Fibroblast of upper back skin (primary cell): ENCODE measurements at regions not wholly inside any gene's neighbourhood (a gene's known extent, or its start where the extent isn't known, plus 50 kb on each side); places are given as distances from the start of the nearest gene placed in this dataset.
A peak's percentile ranks its signal among the peaks of the same experiment; 100 is the strongest.

Experiments
- DNase-seq: peaks from one replicate; pipeline ENCODE4 v3.0.0-alpha.2; 2013

DNA sequence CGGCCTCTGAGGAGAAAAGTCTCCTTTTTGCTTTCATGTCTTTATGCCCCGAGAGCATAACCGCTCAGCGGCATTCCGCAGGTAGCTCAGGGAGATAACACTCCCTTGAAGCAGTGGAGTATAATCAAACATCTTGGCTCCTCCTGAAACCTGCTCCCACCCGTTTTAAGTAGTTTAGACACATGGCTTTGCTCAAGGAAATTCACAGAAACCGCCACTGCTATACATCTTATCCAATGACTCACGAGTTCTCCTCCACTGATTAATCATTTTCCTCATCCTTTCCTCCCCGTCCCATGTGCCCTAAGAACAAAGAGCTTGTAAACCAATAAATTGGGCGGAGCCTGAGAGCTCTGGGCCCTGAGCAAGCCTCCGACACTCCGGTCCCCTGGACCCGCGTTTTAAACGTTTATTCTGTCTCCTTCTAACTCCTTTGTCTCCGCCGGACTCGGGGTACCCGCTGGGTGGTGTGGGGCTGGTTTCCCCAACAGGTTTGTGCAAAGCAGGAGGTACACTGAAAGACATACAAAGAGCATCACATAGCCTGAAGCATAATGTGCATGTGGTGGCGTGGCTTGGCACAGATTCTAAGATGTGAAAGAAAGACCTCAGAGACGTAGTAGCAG is 401.2 kb downstream of the TLL1 start:
- DNase-seq: peak; percentile 77

DNA sequence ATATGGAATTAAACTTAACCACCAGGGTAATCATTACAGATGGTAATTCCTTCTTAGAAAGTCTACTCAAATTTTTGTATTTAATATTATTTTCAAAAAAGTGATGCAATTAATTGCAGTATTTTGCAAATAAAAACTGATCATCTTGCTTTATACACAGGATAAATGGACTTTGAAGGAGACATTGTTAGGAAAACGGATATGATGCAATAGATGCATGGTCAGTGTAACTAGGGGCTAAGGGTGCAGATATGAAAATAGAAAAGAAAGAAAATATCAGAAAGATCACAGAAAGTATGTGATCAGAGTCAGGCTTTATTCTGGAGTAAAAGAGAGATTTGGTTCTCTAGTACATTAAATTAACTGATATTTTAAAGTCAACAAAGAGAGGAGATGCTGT is 401.7 kb downstream of the TLL1 start:
- DNase-seq: no peak

DNA sequence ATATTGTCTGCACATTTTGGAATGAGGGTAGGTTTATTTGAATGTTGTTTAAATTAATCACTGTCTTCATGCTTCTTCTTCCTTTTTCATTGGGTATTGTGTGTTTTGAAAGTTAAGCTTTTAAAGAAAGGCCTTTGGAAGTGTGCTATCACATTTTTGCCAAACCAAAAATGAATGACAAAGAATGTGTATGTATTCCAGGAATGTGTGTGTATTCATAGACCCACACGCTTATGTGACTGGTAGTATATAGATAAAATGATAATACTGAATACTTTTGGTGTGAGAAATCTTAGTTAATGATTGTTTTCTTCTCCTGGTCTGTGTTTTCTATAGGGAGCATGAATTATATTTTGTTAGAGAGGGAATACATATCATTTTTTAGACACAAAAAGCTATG is 404.4 kb downstream of the TLL1 start:
- peak; percentile 91 for DNase-seq

DNA sequence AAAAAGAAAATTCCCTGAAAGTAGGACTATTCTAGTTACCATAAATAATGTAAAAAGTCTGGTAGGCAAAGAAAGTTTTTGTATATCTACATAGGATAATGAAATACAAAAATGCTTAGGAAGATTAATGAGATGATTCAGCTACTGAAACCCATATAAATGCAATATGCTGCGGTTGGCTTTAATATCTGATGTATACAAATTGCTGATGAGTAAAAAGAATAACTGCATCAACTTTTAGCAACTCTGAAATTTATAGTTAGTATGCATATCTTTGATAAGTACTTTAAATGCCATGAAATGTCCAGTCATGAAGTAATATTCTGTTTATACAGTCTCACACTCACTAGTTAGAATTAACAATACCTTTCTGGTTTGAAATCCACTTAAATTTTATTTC is 404.8 kb downstream of the TLL1 start:
- DNase-seq: peak; percentile 88

DNA sequence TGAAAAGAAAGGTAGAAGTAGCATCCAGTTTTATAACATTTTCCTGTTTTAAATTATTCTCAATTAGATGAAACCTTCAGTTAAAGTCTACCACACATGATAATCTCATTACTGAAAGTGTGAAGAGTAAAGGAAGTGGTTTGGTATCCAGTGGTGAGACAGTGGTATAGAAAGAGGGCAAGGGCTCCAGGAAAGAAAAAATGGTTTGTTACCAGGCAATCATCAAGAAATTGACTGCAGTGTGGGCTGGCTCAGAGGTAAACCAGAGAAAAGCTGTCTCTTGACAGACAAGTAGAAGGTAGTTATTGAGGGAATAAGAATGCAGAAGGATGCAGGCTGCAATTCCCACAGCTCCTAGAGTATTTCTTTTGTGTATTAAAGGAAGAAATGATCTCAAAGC is 406.2 kb downstream of the TLL1 start:
- DNase-seq: no peak

DNA sequence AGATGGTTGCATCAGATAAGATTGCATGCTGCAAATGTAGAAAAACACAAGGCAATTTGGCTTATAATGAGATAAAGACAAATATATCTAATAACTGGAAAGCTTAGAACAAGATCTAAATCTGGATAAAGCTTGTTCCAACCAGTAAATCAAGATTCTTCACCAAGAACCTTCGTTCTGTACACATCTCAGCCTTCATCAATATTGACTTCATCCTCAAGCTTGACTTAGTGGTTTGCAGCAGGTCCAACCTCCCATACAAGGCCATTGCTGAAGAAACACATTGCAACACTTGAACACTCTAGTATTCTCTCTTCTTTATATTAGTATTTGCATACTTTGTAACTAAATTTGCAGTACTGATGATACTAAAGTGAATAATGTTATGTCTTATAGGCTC is 407.6 kb downstream of the TLL1 start:
- no peak for DNase-seq

DNA sequence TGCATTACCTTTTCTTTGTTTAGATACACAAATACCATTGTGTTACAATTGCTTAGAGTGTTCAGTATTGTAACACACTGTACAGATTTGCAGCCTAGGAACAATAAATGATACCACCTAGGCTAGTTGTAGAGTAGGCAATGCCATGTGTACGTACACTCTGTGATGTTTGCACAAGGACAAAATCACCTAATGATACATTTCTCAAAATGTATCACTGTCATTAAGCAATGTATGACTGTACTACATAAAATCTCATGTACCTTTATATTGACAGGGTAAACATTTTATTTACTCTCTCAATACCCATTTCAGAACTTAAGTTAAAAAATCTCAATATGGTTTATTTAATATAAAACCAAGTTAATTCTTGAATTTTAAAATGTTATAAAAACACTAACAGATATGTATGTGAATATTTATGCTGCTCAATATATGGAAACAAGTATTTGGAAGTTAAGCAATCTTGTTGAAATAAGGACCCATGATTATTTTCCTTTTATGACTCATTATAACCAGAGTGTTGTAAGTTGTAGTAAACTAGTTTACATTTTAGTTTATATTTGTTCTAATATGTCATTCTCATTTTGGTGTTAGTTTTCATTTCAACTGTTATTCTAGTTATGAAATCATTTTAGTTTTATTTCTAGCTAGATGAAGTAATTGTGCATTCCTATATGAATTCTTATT is 409.2 kb downstream of the TLL1 start:
- no peak for DNase-seq

DNA sequence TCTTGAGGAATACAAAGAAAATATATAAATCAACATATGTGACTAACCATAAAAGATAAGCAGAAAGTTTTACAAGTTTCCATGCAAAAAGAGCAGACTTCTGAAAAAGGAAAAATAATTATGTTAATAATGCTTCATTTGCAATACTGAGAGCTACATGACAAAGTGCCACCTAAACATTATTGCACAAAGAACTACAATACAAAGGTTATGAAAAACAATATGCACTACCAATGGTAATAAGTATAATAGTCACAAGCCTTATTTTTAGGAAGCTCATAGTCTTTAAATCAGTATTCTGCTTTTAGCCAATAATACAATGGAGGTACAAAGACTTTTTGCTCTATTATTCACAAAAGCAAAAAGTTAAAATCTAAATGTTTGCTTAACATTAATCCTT is 411.2 kb downstream of the TLL1 start:
- DNase-seq: no peak

DNA sequence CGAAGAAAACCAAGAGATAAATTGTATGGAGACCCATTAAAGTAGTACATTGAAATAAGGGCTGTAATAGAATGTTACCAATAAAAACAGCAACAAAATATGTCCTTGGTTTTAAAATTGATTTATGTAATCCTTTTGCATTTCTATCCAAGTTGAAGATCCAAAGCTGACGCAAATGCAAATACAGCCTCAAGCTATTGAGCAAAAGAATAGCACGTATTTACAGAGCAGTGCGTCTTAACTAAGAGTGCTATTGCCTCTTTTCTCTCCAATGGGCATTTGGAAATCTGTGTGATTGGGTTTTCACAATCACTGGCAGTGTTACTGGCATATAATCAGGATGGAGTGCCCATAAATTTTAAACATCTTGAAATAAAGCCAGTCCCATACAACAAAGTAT is 417.4 kb downstream of the TLL1 start:
- no peak for DNase-seq

DNA sequence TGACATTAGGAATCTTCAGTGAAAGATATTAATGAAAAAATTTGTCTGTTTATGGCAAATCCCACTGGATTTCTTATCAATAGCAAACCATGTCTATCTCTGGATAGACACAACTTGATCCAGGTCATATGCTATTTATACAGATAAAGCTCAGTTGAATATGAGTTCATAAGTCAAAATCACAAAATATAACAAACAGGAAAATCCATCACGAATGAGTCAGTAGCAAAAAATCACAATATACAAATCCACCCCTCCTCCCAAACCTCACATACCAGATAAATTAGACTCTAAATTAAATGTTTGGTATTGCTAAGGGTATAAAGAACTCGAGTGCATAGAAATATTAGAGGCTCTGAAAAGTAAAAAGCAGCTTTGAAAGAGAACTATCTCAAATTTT is 420.5 kb downstream of the TLL1 start:
- peak; percentile 47 for DNase-seq

DNA sequence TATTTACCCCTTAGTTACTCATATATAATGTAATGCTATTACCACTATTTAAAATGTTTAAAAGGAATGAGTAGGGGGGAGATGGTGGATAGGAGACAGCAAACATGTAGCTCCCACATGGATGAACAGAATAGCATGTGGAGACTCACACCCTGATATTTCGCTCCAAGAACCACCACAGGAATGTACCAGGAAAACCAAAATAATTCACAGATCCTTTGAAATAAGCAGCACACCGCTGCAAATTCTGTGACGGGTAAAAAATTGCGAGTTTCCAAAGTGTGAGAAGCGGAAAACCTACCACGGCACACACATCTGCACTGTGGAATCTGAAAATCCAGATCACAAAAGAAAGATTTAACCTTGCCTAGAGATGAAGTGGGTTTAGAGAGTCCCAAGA is 428.2 kb downstream of the TLL1 start:
- peak; percentile 86 for DNase-seq

DNA sequence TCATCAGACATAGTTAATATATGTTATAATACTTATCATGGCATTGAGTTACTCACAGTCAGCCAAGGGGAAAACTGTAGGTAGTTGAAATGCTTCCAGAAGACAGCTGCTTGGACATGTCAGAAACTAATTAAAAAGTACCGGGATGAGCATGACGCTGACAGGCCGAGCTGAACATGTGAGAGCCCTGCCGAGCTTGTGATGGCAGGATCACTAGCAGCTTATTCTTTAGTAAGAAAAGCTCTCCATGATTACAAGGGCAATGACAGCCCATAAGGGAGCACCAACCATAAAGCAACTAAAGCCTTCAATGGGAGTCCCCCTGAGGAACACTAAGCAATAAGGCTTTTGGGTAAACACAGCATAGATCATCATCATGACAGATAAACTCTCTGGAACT is 435.6 kb downstream of the TLL1 start:
- DNase-seq: no peak

DNA sequence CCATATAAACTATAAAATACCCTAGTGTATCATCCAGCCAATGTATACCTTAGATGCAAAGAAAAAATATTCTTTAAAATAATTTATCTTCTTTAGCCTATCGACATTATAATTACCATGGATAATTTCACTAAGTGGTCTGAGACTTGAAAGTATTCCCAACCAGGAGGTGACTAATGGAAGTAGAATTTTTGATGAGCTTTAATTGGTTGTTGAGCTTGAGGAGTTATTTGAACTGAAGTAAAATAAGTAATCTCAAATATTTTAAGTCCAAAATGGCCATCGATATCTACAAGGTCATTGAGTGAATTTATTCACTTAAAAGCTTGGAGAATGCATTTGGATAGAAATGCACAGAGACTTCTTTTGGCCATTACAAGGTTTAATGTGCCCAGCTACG is 436.2 kb downstream of the TLL1 start:
- DNase-seq: peak; percentile 35

DNA sequence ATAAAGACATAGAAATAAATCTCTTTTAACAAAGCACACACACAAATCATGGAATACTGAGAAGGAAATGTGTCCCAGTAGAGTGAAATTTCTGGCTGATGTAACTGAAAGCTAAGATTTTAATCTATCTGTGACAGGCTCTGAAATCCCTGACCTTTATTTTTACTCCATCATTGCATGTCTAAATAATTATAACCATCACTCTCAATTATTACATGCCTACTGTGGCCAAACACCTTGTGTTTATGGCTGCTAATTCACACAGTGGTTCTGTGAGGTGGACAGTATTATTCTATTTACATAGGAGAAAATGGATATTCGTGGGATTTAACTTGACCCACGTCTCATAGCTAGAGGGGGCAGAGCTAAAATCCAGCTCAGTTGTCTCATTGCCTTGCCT is 438.1 kb downstream of the TLL1 start:
- DNase-seq: peak; percentile 23

DNA sequence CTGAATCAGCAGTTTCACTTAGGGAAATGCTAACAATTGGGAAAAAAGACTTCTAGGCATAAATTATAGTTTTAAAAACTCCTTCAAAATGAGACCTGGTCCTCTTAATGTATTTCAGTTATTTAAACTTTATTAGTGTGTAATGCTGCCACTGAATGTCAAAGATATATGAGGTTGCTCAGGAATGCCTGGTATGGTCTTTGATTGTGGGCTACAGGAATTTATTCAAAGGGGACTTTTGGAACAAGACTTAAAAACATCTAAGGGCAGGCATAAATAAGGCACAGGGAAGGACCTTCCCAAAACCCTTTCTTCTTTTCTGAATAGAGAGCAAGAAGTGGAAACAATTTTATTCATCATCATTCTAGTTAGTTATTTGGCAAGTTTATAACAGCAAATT is 439.1 kb downstream of the TLL1 start:
- peak; percentile 67 for DNase-seq

DNA sequence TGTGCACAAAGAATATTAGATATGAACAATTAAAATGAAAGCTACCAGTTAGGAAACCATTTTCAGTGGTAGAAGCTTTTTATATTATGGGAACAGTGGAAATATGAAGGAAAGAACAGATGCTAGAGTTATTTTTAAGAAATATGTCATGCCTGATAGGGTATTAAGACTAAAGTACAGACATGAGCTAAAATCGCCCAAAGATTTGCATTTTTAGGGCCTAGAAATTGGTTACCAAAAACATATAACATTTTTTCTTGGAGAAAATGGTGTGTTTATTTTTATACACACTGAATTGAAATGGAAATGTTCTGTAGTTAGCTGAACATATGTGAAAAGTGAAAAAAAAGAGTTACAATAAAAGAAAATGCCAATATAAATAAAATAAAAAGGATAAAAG is 441.9 kb downstream of the TLL1 start:
- no peak for DNase-seq

DNA sequence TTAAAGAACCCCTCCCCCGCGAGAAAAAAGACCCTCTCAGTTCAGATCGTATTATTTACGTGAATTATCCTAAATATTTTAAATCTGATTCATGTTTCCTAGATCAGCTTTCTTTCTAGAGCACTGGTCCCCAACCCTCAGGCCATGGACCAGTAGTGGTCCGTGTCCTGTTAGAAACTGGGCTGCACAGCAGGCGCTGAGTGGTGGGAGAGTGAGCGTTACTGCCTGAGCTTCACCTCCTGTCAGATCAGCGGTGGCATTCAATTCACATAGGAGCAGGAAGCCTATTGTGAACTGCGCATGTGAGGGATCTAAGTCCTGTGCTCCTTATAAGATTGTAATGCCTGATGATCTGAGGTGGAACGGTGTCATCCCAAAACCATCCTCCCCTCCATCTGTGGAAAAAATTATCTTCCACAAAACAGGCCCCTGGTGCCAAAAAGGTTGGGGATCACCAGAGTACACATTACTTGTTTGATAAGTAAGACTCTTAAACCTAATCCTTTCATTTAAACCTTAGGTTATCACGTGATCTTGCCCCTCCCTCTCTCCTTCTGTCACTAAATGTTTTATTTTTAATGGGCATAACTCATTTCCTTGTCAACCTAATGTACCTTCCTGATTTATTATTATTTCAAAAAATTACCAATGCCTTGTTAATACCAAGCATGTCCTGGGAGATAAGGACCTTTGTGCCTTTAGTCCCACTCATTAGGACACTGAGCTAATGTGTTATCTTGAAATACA is 442.9 kb downstream of the TLL1 start:
- no peak for DNase-seq

DNA sequence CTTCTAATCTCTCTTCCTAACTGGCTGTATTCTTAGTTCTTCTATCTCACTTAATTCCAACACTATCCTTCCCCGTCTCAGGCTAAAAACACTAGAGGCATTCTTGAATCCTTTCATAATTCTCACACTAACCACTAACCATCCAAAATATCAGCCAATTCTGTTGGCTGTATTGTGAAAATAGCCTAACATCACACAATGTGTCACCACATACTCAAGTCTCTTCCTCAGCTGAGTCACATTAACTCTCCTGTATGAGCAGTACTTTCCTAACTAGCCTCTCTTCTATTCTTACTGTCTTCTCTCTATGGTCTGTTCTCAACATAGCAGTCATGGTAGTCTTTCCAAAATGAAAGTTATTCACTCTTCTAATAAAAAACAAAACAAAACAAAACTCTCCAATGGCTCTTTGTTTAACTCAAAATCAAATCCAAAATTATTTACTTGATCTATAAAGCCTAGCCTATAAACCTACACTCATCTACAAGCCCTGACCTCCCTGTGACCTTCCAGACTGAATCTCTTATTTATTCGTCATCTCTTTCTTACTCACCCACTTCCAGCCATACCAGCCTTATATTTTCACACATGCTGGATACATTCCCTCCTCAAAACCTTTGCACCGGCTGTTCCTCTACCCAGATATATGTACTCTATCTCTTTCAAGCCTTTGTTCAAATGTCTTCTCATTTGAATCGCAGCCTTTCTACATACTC is 445.9 kb downstream of the TLL1 start:
- peak; percentile 92 for DNase-seq

DNA sequence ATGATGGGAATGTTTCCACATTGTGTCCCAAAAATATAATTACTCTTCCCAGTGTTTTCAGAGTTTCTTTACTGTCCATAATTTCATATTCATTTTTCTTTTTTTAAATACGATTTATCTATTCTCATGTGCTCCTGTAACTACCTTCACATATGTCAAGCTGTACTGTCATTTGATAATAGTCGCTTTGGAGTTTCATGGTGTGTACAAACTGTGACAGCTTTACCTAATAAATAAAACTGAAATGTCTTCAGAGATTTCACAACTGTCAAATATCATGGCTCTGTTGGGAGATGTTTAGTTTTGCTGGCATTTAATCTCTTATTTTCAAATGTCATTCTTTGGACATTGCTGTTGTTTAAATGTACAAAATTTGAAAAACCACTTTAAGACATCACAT is 450.2 kb downstream of the TLL1 start:
- no peak for DNase-seq

DNA sequence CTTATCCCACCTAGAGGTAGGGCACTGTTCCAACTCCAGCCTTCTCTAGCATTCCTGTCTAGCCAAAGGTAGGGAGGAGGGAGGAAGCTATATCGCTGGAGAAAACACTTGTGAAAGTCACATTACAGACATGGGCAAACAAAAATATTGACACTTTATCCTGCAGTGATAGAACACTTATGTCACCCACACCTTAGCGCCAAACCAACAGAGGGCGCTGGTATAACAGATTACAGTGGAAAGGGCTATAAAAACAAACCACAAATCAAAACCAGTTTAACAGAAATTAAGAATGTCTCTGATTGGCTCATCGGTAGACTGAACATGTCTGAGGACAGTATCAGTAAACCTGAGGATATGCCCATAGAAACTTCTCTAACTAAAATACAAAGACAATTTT is 451.3 kb downstream of the TLL1 start:
- no peak for DNase-seq

DNA sequence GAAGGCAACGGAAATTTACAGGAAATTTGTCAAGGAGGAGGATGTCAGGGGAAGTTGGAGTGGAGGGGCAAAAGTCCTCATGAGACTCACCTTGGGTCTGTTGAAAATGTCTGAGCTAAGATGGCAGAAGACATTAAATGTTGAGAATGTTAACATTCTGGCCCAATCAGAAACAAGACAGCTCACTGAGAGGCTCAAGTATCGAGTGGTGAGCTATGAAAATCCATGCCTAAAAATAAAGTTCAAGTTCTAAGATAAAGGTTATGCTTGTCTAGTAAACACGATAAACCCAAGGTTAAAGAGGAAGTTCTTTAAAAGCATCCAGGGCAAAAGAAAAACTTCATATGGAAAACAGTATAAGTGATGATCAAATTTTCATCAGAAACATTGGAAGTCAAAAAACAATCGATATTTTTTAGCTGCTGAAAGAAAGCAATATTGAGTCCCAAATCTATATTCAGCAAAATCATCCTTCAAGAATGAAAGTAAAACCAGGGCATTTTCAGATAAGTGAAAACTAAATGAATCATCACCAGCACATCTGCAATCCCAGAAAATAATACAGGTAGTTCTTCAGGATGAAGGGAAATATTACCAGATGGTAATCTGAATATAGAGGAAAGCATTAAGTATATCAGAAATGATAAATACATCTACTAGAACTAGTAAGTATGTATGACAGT is 462.4 kb downstream of the TLL1 start:
- no peak for DNase-seq

DNA sequence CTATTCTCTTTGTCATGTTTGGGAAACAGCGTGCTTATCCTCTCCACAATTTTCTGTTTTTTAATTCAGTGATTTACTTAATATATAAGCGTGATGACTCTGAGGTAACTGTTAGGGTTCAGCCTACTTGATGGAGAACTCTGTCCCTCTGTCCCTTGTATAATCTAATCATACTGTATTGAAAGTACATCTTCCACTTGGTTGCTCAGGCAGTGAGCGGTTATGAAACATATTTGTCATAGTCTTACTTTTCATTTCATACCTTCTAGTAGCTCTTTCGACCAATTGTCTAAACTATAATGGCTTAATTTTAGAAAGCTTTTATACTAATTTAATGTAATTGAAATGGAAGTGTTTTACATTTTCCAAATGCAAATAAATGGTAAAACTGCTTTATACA is 469.0 kb downstream of the TLL1 start:
- DNase-seq: no peak

DNA sequence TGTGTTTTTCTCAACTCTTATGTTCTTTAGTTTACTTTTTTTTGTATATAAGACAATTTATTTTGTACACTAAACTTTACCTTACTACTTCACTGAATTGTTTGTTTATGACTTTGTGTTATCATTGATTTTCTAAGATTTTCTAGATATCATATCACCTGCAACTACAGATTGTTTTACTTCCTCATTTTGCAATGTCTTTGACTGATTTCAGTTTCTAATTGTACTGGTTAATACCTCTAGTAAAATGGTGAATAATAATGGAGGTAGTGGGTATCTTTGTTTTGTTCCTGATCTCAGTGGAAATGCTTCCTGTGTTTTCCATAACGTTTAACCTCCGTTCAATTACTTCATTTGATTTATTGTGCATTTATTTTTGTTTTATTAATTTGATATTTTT is 490.2 kb downstream of the TLL1 start:
- DNase-seq: no peak
